NCI-H1092 (cell line): ENCODE measurements at regions not wholly inside any gene's neighbourhood (a gene's known extent, or its start where the extent isn't known, plus 50 kb on each side); places are given as distances from the start of the nearest gene placed in this dataset.

Source experiments
- DNase-seq: peaks from one replicate; lab custom pipeline; 2025; lab: John Stamatoyannopoulos, UW

DNA sequence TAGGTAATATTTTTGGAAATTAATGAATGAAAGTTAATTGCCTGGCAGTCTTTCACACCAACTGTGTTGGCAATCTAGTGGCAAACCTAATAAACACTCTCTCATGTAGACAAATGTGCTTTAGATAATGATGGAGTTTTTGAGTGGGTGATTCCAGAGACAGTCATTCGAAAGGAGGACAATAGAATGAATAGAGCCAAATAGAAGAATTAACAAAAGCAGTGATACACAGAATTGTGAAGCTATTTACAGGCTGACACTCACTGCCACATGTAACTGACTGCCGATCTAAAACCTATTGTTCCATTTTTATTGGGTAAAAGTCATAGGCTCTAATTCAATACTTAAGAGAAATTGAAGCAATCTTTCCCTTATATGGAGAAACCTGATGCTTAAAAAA is 338.5 kb downstream of the PCDH7 start:
- no peak for DNase-seq

DNA sequence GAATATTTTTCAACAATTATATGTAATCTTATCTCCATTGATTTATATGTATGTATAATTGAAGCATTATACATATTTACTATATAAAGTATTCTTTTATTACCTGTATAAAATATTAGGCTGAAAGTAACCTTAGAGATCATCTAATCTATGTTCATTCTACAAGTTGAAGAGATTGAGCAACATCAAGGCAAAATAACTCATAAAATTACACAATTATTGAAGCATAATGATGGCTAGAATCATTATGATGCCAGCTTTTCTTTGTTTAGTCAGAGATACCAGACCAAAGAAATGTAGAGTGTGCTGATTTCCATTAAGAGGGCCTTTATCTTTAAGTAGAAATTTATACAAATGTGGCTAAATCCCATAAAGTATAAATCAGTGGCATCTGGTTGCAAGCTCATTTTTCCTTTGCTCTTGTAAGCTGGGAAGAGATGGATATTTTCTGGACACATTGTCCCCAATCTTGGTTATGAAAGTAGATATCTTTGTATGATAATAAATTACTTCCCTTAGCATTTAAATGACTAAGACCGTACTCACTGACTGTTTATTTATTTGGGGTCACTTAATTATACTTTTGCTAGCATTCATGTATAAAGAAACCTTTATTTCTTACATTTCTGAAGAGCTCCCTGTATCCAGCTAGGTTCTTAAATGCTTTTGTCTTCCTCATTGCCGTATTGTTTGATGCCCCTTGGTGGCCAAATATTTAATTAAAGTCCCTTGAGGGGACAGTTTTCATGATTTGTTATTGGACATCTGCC is 339.8 kb downstream of the PCDH7 start:
- DNase-seq: no peak

- DNase-seq: no peak
Observed at GRCh38 chr4:31065086-31065485, 344.9 kb downstream of the PCDH7 start.

DNA sequence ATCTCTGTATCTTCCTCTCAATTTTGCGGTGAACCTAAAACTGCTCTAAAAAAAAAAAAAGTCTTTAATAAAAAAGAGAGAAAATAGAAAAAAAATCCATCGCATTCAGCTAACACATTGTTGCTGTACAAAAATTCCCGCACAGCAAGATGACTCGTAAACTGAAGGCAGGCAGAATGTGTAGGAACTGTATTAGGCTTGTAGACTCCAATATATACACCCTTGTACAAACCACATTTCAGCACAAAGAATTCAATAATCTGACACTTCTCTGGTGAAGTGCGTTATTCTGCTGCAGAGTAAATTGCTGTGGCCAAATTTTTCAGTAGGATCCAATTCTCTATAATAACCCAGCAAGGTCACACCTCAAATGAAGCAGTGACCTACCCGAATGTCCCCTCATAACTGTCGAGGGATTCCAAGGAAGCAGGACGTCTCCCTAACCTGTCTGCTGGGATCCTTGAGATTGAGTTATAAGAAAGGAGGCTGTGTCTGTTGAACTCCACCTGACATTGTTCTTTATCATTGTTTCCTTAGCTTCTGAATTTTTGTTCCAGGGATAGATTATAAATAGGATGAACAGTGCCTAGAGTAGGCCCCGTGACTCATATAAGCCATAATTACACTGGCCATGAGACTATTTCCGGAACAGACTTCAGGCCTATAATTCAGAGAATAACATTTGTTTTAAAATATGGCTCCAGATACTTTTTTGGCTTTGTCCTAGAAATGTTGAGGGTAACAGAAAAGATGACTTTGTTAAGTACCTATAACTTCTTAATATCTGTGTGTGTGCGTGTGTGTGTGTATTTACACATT is 348.3 kb downstream of the PCDH7 start:
- no peak for DNase-seq

DNA sequence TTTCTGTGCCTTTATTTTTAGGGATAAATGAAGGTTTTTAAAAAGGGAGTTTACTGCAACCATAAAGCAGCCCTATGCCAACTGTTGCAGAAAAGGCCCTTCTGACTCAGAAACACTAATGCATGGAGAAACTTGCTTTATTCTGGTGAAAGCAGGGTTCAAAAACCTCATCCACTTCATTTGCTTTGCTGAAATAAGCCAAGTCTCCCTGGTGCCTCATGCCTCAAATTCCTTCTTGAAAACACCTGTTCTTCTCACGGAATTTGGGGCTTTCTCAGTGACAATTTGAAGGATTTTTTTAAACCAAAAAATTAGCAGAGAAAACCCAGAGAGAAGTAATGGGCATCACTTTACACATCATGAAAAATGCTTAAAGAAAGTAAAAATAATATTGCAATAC is 349.0 kb downstream of the PCDH7 start:
- DNase-seq: no peak

DNA sequence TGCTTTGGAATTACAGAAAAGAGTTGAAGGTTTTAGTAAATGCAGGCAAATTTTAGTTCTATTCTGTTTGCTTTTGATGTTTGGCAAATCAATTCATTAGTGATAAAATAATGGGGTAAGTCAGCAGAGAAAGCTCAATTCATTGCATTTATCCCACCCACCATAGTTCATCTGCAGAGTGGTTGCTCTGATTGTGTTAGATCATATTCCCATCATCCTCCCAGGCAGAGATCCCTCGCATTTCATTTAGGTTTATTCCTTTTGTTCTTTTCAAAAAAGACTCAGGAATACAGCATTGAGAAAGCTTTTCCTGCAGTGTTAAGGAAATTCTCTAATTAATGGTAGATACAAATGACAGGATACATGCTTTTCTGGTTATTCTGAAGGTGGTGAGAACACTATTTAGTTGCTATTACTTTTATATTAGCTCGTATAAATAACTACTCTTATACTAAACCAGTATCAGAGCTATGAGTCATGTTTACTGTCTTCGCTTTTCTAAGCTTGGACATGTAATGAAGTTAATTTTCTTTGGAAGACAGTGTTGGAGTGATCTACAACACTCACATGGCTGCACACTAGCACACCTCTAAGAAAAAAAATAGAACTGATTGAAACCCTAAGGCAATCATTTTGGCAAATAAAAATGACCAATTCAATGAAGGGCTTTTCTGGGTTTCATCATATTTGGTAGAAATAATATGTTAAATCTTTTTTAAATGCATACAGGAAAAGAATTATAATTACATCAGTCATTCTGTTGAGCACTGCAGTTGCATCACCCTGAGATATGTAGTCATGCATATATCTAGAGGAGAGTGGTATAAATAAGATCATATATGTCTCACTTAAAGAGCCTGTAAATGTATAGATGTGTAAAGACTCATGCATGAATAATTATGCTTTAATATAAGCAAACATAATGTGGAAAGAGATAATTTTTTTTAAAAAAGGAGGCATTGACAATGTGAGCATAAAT is 351.6 kb downstream of the PCDH7 start:
- DNase-seq: no peak

DNA sequence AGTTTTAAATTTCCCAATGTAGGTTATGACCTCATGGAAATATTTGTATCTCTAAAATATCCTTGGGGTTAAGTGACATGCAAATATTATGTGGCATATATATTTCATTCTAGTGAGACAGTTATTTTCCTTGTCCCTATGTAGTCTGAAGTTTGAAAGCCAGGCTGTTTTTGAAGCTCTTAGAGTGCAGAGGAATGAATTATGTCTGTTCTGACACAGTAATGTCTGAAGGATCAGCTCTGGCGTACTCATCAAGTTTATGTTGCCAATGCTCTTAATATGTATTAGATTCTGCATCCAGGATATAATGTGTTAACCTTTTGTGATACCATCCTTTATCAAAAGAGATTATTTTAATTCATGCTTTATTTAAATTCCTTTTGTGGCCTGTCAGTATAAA is 355.8 kb downstream of the PCDH7 start:
- DNase-seq: no peak

DNA sequence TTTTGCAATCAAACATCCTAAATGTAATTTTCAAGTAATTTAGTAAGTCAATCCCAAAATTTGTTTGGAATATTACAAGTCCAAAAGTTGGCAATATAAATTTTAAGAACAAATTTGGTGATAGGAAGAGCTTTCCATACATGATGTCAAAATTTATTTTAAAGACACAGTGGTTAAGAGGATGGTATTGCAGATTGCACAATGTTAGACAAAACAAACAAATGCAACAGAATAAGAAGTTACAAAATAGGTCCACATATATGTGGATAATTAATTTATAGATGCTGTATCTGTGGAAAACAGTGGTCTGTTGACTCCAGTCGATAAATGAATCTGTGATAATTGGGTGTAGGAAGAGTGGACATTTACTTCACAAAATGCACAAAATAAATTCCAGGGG is 358.5 kb downstream of the PCDH7 start:
- DNase-seq: no peak

- DNase-seq: no peak
Observed at GRCh38 chr4:31080887-31081286, 360.7 kb downstream of the PCDH7 start.

- no peak for DNase-seq
Observed at GRCh38 chr4:31081366-31081765, 361.2 kb downstream of the PCDH7 start.

DNA sequence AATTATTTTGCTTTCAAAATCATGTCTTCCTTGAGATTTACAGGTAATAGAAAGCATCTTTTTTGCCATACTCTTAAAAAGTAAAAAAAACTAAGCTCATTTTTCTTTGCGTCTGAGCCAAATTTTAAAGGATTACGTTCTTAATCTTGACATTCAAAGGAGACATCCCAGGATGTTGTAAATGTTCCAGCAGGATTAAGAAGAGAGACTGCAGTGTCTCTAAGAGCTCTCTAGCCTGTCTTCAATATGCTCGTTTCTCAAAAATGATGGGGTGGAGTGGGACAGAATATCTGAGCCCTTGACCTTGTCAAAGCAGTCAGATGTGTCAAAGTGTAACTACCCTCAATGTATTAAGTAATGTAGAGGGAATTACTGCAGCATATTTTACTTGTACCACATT is 363.3 kb downstream of the PCDH7 start:
- DNase-seq: no peak

GRCh38 chr4:31084806-31085416 is 364.7 kb downstream of the PCDH7 start:
- no peak for DNase-seq

- no peak for DNase-seq
Observed at GRCh38 chr4:31085689-31086088, 365.5 kb downstream of the PCDH7 start.

DNA sequence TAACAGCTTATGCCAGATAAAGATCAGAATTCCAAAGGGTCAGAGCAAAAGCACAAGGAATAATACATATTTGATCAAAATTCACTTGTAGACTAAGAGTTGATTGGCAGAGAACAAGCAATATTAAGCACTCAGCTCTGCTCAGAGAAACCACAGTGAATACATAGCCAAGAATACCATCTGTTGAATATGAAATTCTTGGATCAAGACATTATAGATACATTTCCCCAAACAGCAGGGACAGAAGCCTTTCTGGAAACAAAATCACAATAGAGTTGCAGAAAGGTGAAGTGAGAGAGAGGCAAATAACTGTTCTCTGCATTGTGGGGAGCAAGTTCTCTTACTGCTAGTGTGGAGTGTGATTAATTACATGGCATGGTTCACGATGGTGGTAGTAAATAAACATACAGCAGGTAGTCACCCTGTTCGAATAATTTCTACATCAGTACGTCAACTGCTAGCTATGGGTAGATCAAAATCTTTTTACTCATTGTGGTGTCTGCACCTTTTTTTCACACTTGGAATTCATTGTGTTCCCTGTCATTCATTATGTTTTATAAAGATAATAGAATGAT is 366.7 kb downstream of the PCDH7 start:
- DNase-seq: no peak

- no peak for DNase-seq
Observed at GRCh38 chr4:31088600-31089230, 368.5 kb downstream of the PCDH7 start.

DNA sequence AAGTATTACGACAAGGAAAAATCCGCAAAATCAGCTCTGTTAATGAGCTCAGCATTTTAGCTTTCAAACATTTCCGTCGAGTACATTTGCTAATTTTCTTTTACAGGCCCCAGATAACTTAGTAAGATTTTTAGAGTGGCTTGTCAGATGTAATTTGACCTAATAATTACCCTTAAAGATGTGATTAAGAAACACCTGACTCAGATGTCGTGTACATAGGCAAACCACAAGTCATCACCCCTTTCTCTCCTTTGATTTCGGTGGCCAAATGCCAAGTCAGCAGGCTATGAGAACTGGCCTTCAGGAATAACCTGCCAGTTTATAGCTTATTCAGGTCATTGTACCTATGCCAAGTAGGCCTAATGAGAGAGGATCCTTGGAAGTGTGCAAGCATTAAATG is 369.6 kb downstream of the PCDH7 start:
- DNase-seq: peak; percentile 84

- no peak for DNase-seq
Observed at GRCh38 chr4:31094474-31094873, 374.3 kb downstream of the PCDH7 start.

DNA sequence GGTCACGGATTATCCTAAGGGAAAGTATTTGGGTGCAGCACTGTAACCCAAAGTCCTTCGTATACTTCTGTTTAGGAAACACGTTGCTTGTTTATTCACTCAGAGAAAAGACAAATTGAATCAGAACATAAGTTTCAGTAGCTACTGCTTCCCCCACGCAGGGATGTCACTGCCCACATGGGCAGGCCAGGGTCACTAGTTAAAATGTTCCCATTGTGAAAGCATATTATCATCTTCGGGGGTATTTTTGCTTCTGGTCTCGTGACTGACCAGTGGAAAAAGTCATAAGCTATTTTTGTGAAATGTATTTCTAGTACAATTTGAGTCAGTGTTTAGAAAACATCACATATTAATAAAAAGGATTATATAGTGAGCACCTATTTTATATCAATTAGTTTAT is 377.8 kb downstream of the PCDH7 start:
- DNase-seq: no peak

- DNase-seq: no peak
Observed at GRCh38 chr4:31100536-31100935, 380.4 kb downstream of the PCDH7 start.

GRCh38 chr4:31104043-31104442 is 383.9 kb downstream of the PCDH7 start:
- DNase-seq: peak; percentile 34

GRCh38 chr4:31104577-31104976 is 384.4 kb downstream of the PCDH7 start:
- peak; percentile 87 for DNase-seq
